Posterior vena cava (tissue), 2 donors: ENCODE measurements at regions not wholly inside any gene's neighbourhood (a gene's known extent, or its start where the extent isn't known, plus 50 kb on each side); places are given as distances from the start of the nearest gene placed in this dataset.
"Not testable (repeated sequence)": the region's sequence is repeated elsewhere in the genome, so short reads cannot be mapped to it uniquely, and the experiment has no call there.

Source experiments
- DNase-seq: peaks from one replicate; pipeline ENCODE4 v3.0.0-alpha.2; 2020; ENCODE audit warnings: low spot score
- intact Hi-C, 2 donors: fragments of 100-400 bp; cut with DNase I; formaldehyde crosslinking; loops; one replicate each; pipeline versions ENCODE4 v1.14.1 to v1.14.2; 2022 to 2023
- donor health status: DM: yes; HTN: yes; CAD: no.
- donor health status: DM: yes; HTN: yes; CAD: no.

- intact Hi-C loops: no loop called here
- DNase-seq: no peak
Measured at GRCh38 chr2:175356901-175357300, 175.4 kb upstream of the ATP5MC3 start.

- intact Hi-C loops: no loop called here
- no peak for DNase-seq
Measured at GRCh38 chr2:175355246-175355645, 173.7 kb upstream of the ATP5MC3 start.

- DNase-seq: no peak
- intact Hi-C loops: no loop called here
Measured at GRCh38 chr2:175353275-175353674, 171.8 kb upstream of the ATP5MC3 start.

GRCh38 chr2:175351512-175351911 is 170.0 kb upstream of the ATP5MC3 start:
- no peak for DNase-seq
- intact Hi-C loops: no loop called here

- no peak for DNase-seq
- intact Hi-C loops: no loop called here
Measured at GRCh38 chr2:175350105-175350504, 168.6 kb upstream of the ATP5MC3 start.

- DNase-seq: no peak
- intact Hi-C loops: no loop called here
Measured at GRCh38 chr2:175342085-175342484, 160.6 kb upstream of the ATP5MC3 start.

GRCh38 chr2:175330195-175330594 is 148.7 kb upstream of the ATP5MC3 start:
- intact Hi-C loops: no loop called here
- no peak for DNase-seq

- intact Hi-C loops: no loop called here
- DNase-seq: no peak
Measured at GRCh38 chr2:175326801-175327200, 145.3 kb upstream of the ATP5MC3 start.

- intact Hi-C loops, DNase-seq: not testable (repeated sequence)
Measured at GRCh38 chr2:175326164-175326563, 144.7 kb upstream of the ATP5MC3 start.

GRCh38 chr2:175323162-175323561 is 141.7 kb upstream of the ATP5MC3 start:
- DNase-seq: no peak

GRCh38 chr2:175318542-175318941 is 137.0 kb upstream of the ATP5MC3 start:
- DNase-seq: no peak
- intact Hi-C loops: no loop called here

More at GRCh38 chr2:175323162-175323561, 141.7 kb upstream of the ATP5MC3 start:
- intact Hi-C loops: no loop called here

GRCh38 chr2:175317751-175318150 is 136.2 kb upstream of the ATP5MC3 start:
- DNase-seq: no peak
- intact Hi-C loops: no loop called here

GRCh38 chr2:175312137-175312536 is 130.6 kb upstream of the ATP5MC3 start:
- DNase-seq: no peak
- intact Hi-C loops: no loop called here

- DNase-seq: no peak
- intact Hi-C loops: no loop called here
Measured at GRCh38 chr2:175310813-175311504, 129.4 kb upstream of the ATP5MC3 start.

GRCh38 chr2:175309799-175310198 is 128.3 kb upstream of the ATP5MC3 start:
- DNase-seq: no peak
- intact Hi-C loops: no loop called here

- no peak for DNase-seq
- intact Hi-C loops: no loop called here
Measured at GRCh38 chr2:175308005-175308404, 126.5 kb upstream of the ATP5MC3 start.

GRCh38 chr2:175304541-175304940 is 123.0 kb upstream of the ATP5MC3 start:
- DNase-seq: no peak
- intact Hi-C loops: loop anchor here in 1 of 2 donors (1.0 kb wide), 1 partner anchor 32 kb away; no protein-coding TSS in a partner anchor

GRCh38 chr2:175293776-175294175 is 112.3 kb upstream of the ATP5MC3 start:
- intact Hi-C loops: no loop called here

GRCh38 chr2:175293195-175293594 is 111.7 kb upstream of the ATP5MC3 start:
- DNase-seq: no peak
- intact Hi-C loops: no loop called here

More at GRCh38 chr2:175293776-175294175, 112.3 kb upstream of the ATP5MC3 start:
- DNase-seq: no peak

- intact Hi-C loops: no loop called here
- no peak for DNase-seq
Measured at GRCh38 chr2:175282886-175283285, 101.4 kb upstream of the ATP5MC3 start.

GRCh38 chr2:175282300-175282699 is 100.8 kb upstream of the ATP5MC3 start:
- DNase-seq: no peak
- intact Hi-C loops: no loop called here

- DNase-seq: no peak
- intact Hi-C loops: no loop called here
Measured at GRCh38 chr2:175277772-175278171, 96.3 kb upstream of the ATP5MC3 start.
